AG09309 (cell line): ENCODE measurements at regions not wholly inside any gene's neighbourhood (a gene's known extent, or its start where the extent isn't known, plus 50 kb on each side); places are given as distances from the start of the nearest gene placed in this dataset.

Experiments
- DNase-seq: peaks from one replicate; pipeline ENCODE4 v3.0.0-alpha.2; 2010; ENCODE audit warnings: low read depth
- H3K4me3 ChIP-seq: 2 replicates; pipeline ENCODE4 v1.5.1; 2011; ENCODE audit warnings: mild to moderate bottlenecking, low read depth, low read length, moderate library complexity; ENCODE audit not compliant: control insufficient read depth
- CTCF ChIP-seq: IDR thresholded peaks from 2 replicates; pipeline ENCODE4 v1.5.1; 2011; ENCODE audit warnings: mild to moderate bottlenecking, low read depth, low read length, inconsistent platforms; ENCODE audit not compliant: insufficient read depth, control insufficient read depth; ENCODE audit errors: missing control alignments

- H3K4me3 ChIP-seq, result no peak overlapping the region
- no peak for TF ChIP-seq CTCF
- no peak for DNase-seq
Measured at GRCh38 chr6:139904158-139904533, 529.7 kb upstream of the CITED2 start.

GRCh38 chr6:139903411-139904157 lies 529.1 kb upstream of the CITED2 start:
- no peak overlapping the region for H3K4me3 ChIP-seq
- DNase-seq, result no peak
- no peak for TF ChIP-seq CTCF

GRCh38 chr6:139895205-139895793 lies 520.9 kb upstream of the CITED2 start:
- TF ChIP-seq CTCF, result no peak
- H3K4me3 ChIP-seq, result no peak overlapping the region

GRCh38 chr6:139894271-139894670 lies 519.8 kb upstream of the CITED2 start:
- H3K4me3 ChIP-seq, result no peak overlapping the region
- TF ChIP-seq CTCF, result no peak
- no peak for DNase-seq

More at GRCh38 chr6:139895205-139895793, 520.9 kb upstream of the CITED2 start:
- DNase-seq, result no peak

GRCh38 chr6:139891471-139891870 lies 517.0 kb upstream of the CITED2 start:
- no peak for TF ChIP-seq CTCF
- H3K4me3 ChIP-seq, result no peak overlapping the region
- DNase-seq, result no peak

GRCh38 chr6:139888681-139889122 lies 514.3 kb upstream of the CITED2 start:
- no peak for DNase-seq
- H3K4me3 ChIP-seq, result no peak overlapping the region
- TF ChIP-seq CTCF, result no peak
